ENCODE measurements at regions not wholly inside any gene's neighbourhood (a gene's known extent, or its start where the extent isn't known, plus 50 kb on each side); places are given as distances from the start of the nearest gene placed in this dataset.

- H4K8ac ChIP-seq (ENCODE audit: low read depth, low read length), result peak overlapping the region; percentile 62
- no peak overlapping the region for H3K9ac ChIP-seq (ENCODE audit: low read length)
- H3K79me1 ChIP-seq (ENCODE audit: low read length), result no peaks in the 10 kb centered on the region
- no peak overlapping the region for H3K4me3 ChIP-seq (ENCODE audit: low read depth, low read length)
- no peak overlapping the region for H2BK12ac ChIP-seq (ENCODE audit: low read length)
- no peak overlapping the region for H2BK120ac ChIP-seq (ENCODE audit: insufficient read depth, low read length, poor library complexity)
- no peak overlapping the region for H3K27ac ChIP-seq (ENCODE audit: low read depth, low read length)
- no peak overlapping the region for H2AK5ac ChIP-seq (ENCODE audit: low read length)
- H3K18ac ChIP-seq (ENCODE audit: low read length), result no peak overlapping the region
- no peaks in the 10 kb centered on the region for H3K4me1 ChIP-seq (ENCODE audit: control insufficient read depth in 1 of 2, insufficient read depth in 2 of 2, low read length in 2 of 2)
- H2AFZ ChIP-seq (ENCODE audit: insufficient read depth, low read length, poor library complexity), result peak overlapping the region; percentile 20
- no peak overlapping the region for H4K91ac ChIP-seq (ENCODE audit: low read depth, low read length)
- no peak overlapping the region for H3K23ac ChIP-seq (ENCODE audit: low read length)
- peak overlapping the region; percentile 79 for H3K4me2 ChIP-seq (ENCODE audit: low read length)
- H3K79me2 ChIP-seq (ENCODE audit: control insufficient read depth, insufficient read depth, low read length, poor library complexity), result no peaks in the 10 kb centered on the region
- H3K9me3 ChIP-seq (ENCODE audit: insufficient read depth, low read depth, low read length), result no peaks in the 10 kb centered on the region
- peak; percentile 54 to 57 for DNase-seq
- H3K4ac ChIP-seq (ENCODE audit: low read depth, low read length), result no peak overlapping the region
- WGBS (ENCODE audit: extremely low coverage, insufficient coverage, insufficient read length), result no CpG with 5 or more reads among the region's 14 CpGs
- no peaks in the 10 kb centered on the region for H3K36me3 ChIP-seq (ENCODE audit: control insufficient read depth in 1 of 2, insufficient read depth in 2 of 2, low read length in 2 of 2)
- no peak overlapping the region for H3K14ac ChIP-seq (ENCODE audit: low read length)
- no peak overlapping the region for H2BK5ac ChIP-seq (ENCODE audit: low read depth, low read length, poor library complexity)
- no peaks in the 10 kb centered on the region for H3K27me3 ChIP-seq (ENCODE audit: insufficient read depth, low read length)
- no peak overlapping the region for H4K12ac ChIP-seq (ENCODE audit: low read depth, low read length)
These were observed 181.1 kb downstream of the LARP7 start for GRCh38 chr4:112817933-112818593.

GRCh38 chr4:112818594-112818965, 181.6 kb downstream of the LARP7 start:
- Histone ChIP-seq H3K4me3 (ENCODE audit: low read depth, low read length) (no peak overlapping the region), H2AFZ (ENCODE audit: insufficient read depth, low read length, poor library complexity) (peak overlapping the region; percentile 20), H2AK5ac (ENCODE audit: low read length) (no peak overlapping the region), H4K12ac (ENCODE audit: low read depth, low read length) (no peak overlapping the region), H3K18ac (ENCODE audit: low read length) (no peak overlapping the region), H3K9ac (ENCODE audit: low read length) (no peak overlapping the region), H3K27me3 (ENCODE audit: insufficient read depth, low read length) (no peaks in the 10 kb centered on the region), H4K8ac (ENCODE audit: low read depth, low read length) (no peak overlapping the region), H2BK12ac (ENCODE audit: low read length) (no peak overlapping the region), H3K9me3 (ENCODE audit: insufficient read depth, low read depth, low read length) (no peaks in the 10 kb centered on the region), H3K36me3 (ENCODE audit: control insufficient read depth in 1 of 2, insufficient read depth in 2 of 2, low read length in 2 of 2) (no peaks in the 10 kb centered on the region), H3K23ac (ENCODE audit: low read length) (no peak overlapping the region), H3K4me2 (ENCODE audit: low read length) (peak overlapping the region; percentile 79), H3K14ac (ENCODE audit: low read length) (no peak overlapping the region), H3K27ac (ENCODE audit: low read depth, low read length) (no peak overlapping the region), H3K4me1 (ENCODE audit: control insufficient read depth in 1 of 2, insufficient read depth in 2 of 2, low read length in 2 of 2) (no peaks in the 10 kb centered on the region), H3K79me1 (ENCODE audit: low read length) (no peaks in the 10 kb centered on the region), H2BK120ac (ENCODE audit: insufficient read depth, low read length, poor library complexity) (no peak overlapping the region), H4K91ac (ENCODE audit: low read depth, low read length) (no peak overlapping the region), H2BK5ac (ENCODE audit: low read depth, low read length, poor library complexity) (no peak overlapping the region), H3K79me2 (ENCODE audit: control insufficient read depth, insufficient read depth, low read length, poor library complexity) (no peaks in the 10 kb centered on the region), H3K4ac (ENCODE audit: low read depth, low read length) (no peak overlapping the region)
- WGBS (ENCODE audit: extremely low coverage, insufficient coverage, insufficient read length), result no CpG with 5 or more reads among the region's 3 CpGs
- no peak for DNase-seq

GRCh38 chr4:112819729-112820128, 182.8 kb downstream of the LARP7 start:
- no peaks in the 10 kb centered on the region for H3K9me3 ChIP-seq (ENCODE audit: insufficient read depth, low read depth, low read length)
- H2BK120ac ChIP-seq (ENCODE audit: insufficient read depth, low read length, poor library complexity), result no peak overlapping the region
- H2BK12ac ChIP-seq (ENCODE audit: low read length), result no peak overlapping the region
- H3K23ac ChIP-seq (ENCODE audit: low read length), result no peak overlapping the region
- no peaks in the 10 kb centered on the region for H3K27me3 ChIP-seq (ENCODE audit: insufficient read depth, low read length)
- no peak overlapping the region for H2BK5ac ChIP-seq (ENCODE audit: low read depth, low read length, poor library complexity)
- H3K79me2 ChIP-seq (ENCODE audit: control insufficient read depth, insufficient read depth, low read length, poor library complexity), result no peaks in the 10 kb centered on the region
- no peak overlapping the region for H4K91ac ChIP-seq (ENCODE audit: low read depth, low read length)
- DNase-seq, result no peak
- H4K12ac ChIP-seq (ENCODE audit: low read depth, low read length), result no peak overlapping the region
- no peak overlapping the region for H3K4me2 ChIP-seq (ENCODE audit: low read length)
- H3K36me3 ChIP-seq (ENCODE audit: control insufficient read depth in 1 of 2, insufficient read depth in 2 of 2, low read length in 2 of 2), result no peaks in the 10 kb centered on the region
- H2AFZ ChIP-seq (ENCODE audit: insufficient read depth, low read length, poor library complexity), result no peak overlapping the region
- no peak overlapping the region for H3K27ac ChIP-seq (ENCODE audit: low read depth, low read length)
- H2AK5ac ChIP-seq (ENCODE audit: low read length), result no peak overlapping the region
- no peaks in the 10 kb centered on the region for H3K4me1 ChIP-seq (ENCODE audit: control insufficient read depth in 1 of 2, insufficient read depth in 2 of 2, low read length in 2 of 2)
- no peak overlapping the region for H3K18ac ChIP-seq (ENCODE audit: low read length)
- H4K8ac ChIP-seq (ENCODE audit: low read depth, low read length), result no peak overlapping the region
- no peak overlapping the region for H3K14ac ChIP-seq (ENCODE audit: low read length)
- WGBS (ENCODE audit: extremely low coverage, insufficient coverage, insufficient read length), result no CpG with 5 or more reads among the region's 5 CpGs
- H3K4me3 ChIP-seq (ENCODE audit: low read depth, low read length), result no peak overlapping the region
- H3K4ac ChIP-seq (ENCODE audit: low read depth, low read length), result no peak overlapping the region
- H3K79me1 ChIP-seq (ENCODE audit: low read length), result no peaks in the 10 kb centered on the region
- no peak overlapping the region for H3K9ac ChIP-seq (ENCODE audit: low read length)

- Histone ChIP-seq H3K23ac (ENCODE audit: low read length) (no peak overlapping the region), H3K18ac (ENCODE audit: low read length) (no peak overlapping the region), H4K12ac (ENCODE audit: low read depth, low read length) (no peak overlapping the region), H3K14ac (ENCODE audit: low read length) (no peak overlapping the region), H3K4me2 (ENCODE audit: low read length) (no peak overlapping the region), H2BK120ac (ENCODE audit: insufficient read depth, low read length, poor library complexity) (no peak overlapping the region), H2BK12ac (ENCODE audit: low read length) (no peak overlapping the region), H2AFZ (ENCODE audit: insufficient read depth, low read length, poor library complexity) (no peak overlapping the region), H3K36me3 (ENCODE audit: control insufficient read depth in 1 of 2, insufficient read depth in 2 of 2, low read length in 2 of 2) (no peaks in the 10 kb centered on the region), H3K9ac (ENCODE audit: low read length) (no peak overlapping the region), H3K4me1 (ENCODE audit: control insufficient read depth in 1 of 2, insufficient read depth in 2 of 2, low read length in 2 of 2) (peaks cover 0 to 3% of the 10 kb centered on the region in 2 experiments), H3K9me3 (ENCODE audit: insufficient read depth, low read depth, low read length) (no peaks in the 10 kb centered on the region), H3K4me3 (ENCODE audit: low read depth, low read length) (no peak overlapping the region), H4K8ac (ENCODE audit: low read depth, low read length) (no peak overlapping the region), H3K27me3 (ENCODE audit: insufficient read depth, low read length) (no peaks in the 10 kb centered on the region), H3K27ac (ENCODE audit: low read depth, low read length) (no peak overlapping the region), H4K91ac (ENCODE audit: low read depth, low read length) (no peak overlapping the region), H3K79me1 (ENCODE audit: low read length) (no peaks in the 10 kb centered on the region), H3K79me2 (ENCODE audit: control insufficient read depth, insufficient read depth, low read length, poor library complexity) (no peaks in the 10 kb centered on the region), H2BK5ac (ENCODE audit: low read depth, low read length, poor library complexity) (no peak overlapping the region), H2AK5ac (ENCODE audit: low read length) (no peak overlapping the region), H3K4ac (ENCODE audit: low read depth, low read length) (no peak overlapping the region)
- DNase-seq, result no peak
These were observed 186.2 kb downstream of the LARP7 start for GRCh38 chr4:112823156-112823555.

Data from trophoblast cell (in vitro differentiated cells and primary cell).